Bone marrow (tissue), 2 donors: ENCODE measurements at regions not wholly inside any gene's neighbourhood (a gene's known extent, or its start where the extent isn't known, plus 50 kb on each side); places are given as distances from the start of the nearest gene placed in this dataset.
"Not testable (repeated sequence)": the region's sequence is repeated elsewhere in the genome, so short reads cannot be mapped to it uniquely, and the experiment has no call there.

Source experiments
- DNase-seq, 2 donors: peaks; one replicate each; lab custom pipeline; 2025; lab: John Stamatoyannopoulos, UW

DNA sequence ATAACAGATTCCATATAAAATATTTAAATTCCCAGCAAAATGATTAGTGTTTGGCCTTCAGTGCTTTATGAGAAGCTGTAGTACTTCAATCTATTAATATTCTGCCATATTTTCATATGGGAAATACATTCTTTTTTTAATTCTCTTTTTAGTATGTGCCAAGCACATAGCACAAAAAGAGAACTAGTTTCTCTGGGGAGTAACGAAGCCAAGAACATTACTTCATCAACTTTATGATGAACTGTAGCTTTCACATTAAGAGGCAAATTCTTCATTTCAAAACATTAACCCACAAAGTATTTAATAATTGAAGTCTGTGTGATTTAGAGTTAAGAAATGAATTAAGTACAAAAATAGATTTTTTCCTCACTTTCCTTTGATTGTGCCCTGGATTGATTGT is 281.0 kb upstream of the EYS start:
- DNase-seq, result no peak

DNA sequence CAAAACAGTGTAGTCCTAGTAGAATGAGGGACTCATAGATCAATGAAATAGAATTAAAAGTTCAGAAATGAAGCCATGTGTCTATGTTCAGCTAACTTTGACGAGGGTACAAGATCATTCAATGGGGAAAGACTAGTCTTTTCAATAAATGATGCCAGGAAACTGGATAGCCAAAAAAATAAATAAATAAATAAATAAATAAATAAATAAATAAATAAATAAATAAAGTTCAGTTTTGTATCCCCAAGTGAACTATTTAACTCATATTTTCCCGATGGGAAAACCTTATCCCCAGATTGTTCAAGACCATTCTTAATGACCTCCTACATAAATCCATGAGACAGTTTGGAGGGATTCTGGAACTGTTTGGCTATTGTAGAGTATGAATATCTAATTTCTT is 277.1 kb upstream of the EYS start:
- DNase-seq, result no peak

DNA sequence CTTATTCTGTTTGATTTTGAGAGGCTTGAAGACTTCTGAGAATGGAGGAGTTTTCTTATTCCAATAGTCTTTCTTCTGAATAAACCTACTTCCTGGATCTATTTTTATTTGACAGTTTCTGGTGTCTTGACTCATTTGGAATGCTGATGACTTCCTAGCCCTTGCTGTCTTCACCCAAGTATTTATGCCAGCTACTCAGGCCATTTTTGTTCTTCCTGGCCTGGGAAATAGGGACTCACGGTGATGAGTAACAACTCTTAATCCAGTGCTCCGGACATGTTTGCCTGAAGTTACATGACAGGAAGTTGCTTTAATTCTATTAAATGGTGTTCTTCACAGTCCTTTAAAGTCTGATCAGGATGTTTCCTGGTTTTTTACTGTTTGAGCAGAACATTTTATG is 272.1 kb upstream of the EYS start:
- DNase-seq, result no peak

DNA sequence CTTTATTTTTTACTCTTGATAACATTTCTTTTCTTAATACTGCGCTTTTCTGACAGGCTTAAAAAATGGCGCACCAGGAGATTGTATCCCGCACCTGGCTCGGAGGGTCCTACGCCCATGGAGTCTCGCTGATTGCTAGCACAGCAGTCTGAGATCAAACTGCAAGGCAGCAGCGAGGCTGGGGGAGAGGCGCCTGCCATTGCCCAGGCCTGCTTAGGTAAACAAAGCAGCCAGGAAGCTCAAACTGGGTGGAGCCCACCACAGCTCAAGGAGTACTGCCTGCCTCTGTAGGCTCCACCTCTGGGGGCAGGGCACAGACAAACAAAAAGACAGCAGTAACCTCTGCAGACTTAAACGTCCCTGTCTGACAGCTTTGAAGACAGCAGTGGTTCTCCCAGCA is 264.2 kb upstream of the EYS start:
- DNase-seq, result not testable (repeated sequence)

DNA sequence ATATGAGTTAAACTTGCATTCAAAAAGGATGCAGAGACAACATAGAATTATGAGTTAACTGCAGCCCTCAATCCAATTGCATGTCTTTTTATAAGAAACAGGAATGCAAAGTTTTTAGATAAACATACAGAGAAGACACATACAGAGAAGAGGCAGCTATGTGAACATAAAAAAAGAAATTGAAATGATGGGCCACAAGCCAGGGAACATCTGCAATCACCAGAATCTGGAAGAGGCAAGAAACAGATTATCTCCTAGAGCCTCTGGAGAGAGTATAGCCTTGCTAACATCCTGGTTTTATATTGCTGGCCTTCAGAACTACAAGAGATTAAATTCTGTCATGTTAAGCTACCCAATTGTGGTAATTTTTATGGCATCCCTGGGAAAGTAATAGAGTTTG is 257.2 kb upstream of the EYS start:
- no peak for DNase-seq

DNA sequence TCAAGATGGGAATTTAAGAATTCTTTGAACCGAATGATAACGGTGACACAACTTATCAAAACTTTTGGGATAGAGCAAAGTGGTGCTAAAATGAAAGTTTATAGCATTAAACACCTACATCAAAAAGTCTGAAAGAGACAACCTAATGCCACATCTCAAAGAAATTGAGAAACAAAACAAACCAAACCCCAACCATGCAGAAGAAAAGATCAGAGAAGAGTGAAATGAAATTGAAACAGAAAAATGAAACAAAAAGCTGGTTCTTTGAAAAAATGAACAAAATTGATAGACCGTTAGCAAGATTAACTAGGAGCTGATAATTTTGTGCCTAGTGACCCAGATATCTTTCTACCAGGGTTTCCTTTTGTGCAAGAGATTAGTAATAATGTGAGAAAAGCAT is 248.0 kb upstream of the EYS start:
- no peak for DNase-seq

DNA sequence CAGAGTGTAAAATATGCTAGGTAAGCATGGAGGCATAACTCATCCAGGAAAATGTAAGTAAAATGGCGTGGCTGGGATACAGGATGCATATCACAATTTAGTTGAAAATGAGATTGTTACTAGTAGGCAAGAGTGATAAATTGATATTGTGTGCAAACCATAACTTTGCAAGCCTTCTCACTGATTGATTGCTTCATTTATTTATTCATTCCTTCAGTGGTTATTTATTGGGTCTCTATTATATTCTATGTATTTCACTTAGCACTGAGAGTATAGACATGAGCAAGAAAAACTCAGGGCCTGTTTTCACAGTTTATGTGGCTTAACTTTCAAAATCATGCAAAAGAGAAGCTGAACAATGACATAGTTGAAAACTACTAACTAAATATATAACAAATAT is 241.0 kb upstream of the EYS start:
- no peak for DNase-seq

DNA sequence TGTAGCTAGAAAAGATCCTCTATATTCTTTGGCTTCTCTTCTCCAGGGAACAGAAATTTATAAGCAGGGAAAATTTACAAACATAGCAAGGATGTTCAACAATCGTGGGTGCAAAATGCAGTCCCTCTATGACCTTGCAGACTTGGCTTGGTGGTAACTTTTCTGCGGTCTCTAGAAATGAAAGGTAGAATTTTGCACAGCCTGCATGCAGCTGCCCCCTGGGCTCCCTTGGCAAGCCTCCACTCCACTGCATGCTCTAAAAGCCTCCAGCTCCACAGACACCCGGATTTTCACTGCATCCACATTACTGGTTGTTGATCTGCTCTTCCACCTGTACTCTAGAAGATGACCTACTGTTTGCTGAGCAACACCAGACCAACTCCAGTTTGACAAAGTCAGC is 236.5 kb upstream of the EYS start:
- DNase-seq, result no peak

DNA sequence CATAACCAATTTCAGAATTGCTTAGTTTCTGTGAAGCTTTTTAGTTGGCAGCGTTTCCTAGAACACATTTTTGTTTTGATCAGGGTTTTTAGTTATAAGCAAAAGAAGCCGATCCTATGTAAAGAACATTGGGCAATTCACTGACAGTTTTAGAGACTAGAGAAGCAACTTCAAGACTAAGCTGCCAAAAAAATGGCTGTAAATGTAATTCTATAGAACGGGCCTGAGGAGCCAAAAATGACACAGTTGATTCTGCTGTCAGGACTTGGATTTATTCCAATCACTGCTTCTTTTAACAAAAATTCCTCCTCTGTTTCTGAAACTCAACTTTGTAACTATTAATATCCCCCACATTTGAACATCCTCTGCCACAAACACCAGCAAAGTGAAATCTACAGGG is 236.0 kb upstream of the EYS start:
- DNase-seq, result no peak

DNA sequence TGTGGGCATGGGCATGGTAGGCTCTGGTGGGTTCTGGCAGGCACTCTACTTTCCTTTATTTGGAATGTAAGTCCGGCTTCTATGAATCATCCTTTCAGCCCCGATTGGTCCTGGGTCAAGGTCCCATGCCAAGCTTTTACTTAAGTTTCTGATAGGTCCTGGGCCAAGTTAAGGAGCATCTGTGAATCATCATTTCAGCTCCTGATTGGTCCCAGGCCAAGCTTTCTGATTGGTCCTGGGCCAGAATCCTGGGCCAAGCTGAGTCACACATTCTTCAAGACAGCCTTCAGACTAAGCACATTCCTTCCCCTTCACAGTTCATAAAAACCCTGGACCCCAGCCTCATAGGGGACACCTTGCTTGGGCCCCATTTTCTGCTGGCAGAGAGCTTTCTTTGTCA is 231.0 kb upstream of the EYS start:
- DNase-seq, result no peak

DNA sequence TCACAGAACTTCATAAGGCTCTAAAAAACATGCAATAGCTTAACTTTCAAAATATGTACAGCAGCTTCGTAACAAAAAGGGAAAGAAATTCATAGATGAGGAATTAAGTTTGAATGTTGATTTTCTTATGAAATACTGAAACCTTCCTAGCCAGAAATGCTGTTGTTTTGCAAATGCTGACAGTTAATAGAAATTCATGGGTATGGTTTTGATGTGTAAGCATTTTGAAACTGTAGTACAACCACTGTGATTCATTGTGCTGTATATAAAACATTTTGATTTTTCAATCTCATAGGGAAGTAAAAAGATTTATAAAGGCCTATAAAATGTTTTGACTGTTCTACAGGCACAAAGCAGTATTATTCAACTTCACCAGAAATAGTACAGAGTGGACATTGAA is 228.4 kb upstream of the EYS start:
- DNase-seq, result no peak

DNA sequence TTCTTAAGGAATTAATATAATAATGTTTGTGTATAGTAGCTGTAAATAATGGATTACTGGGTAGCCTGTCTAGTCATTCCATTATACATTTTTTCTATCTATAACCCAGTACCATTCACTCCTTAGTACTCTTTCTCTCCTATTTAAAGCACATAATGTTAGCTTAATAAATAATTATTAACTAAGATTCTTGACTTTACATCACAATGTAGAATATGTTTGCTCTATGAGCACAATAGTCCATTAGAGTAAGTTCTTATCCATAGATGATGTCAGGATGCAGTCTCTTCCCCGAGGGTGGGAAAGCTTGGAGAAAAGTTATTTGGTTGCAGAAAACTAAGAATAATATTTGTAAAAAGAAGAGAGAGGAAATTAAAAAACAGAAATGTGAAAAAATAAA is 226.4 kb upstream of the EYS start:
- no peak for DNase-seq

DNA sequence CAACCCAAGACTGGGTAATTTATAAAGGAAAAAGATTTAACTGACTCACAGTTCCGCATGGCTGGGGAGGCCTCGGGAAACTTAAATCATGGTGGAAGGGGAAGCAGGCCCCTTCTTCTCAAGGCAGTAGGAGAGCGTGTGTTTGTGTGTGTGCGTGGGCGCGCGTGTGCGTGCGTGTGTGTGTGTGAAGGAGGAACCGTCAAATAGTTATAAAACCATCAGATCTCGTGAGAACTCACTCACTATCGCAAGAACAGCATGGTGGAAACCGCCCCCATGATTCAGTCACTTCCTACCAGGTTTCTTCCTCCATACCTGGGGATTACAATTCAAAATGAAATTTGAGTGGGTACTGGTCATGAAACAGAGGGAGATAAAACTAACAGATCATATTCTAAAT is 220.1 kb upstream of the EYS start:
- no peak for DNase-seq

DNA sequence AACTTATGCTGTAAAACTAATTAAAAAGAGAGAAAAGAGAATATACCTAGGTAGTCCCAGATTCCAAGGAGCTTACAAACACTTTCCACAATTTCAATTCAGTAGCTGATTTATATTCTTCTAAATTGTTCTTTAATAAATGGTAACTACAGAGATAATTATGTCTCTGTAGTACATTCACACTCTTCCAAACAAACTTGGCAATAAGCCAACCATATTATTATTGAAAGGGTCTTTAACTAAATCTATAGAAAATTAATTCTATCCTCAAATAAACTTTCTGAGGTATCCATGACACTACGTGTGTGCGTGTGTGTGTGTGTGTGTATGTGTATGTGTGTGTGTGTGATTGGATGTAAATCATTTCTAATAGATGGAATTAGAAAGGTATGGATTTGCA is 217.4 kb upstream of the EYS start:
- no peak for DNase-seq

DNA sequence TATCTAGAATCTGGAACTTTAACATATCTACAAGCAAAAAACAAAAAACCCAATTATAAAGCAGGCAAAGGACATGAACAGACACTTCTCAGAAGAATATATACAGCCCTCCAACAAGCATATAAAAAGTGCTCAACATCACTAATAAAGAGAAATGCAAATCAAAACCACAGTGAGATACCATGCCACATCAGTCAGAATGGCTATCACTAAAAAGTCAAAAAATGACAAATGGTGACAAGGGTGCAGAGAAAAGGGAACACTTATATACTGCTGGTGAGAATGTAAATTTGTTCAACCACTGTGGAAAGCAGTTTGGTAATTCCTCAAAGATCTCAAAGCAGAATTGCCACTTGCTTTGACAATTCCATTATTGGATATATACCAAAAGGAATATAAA is 215.0 kb upstream of the EYS start:
- DNase-seq, result no peak

DNA sequence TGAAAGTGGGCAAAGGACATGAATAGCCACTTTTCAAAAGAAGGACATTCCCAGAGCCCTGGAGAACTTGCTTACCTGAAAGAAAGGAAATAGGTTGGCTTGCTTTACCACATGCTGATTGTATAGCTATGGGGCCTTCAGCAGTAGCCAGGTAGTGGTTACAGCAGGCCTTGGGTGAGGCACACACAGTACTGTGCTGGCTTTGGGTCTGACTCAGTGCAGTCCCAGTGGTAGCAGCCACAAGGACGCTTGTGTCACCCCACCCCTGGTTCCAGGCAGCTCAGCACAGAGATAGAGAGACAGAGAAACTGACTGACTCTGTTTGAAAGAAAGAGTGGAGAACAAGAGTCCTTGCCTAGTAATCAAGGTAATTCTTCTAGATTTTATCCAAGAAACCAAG is 201.0 kb upstream of the EYS start:
- no peak for DNase-seq

DNA sequence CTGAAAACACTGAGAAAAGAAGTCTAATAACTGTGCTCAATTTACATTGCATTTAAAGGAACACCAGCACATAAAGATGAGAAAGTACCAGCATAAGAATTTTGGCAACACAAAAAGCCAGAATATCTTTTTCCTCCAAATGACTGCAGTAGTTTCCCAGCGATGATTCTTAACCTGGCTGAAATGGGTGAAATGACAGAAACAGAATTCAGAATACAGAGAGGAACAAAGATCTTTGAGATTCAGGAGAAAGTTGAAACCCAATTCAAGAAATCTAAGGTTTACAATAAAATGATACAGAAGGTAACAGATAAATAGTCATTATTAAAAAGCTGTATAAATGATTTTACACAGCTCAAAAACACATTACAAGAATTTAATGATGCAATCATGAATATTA is 197.0 kb upstream of the EYS start:
- no peak for DNase-seq

DNA sequence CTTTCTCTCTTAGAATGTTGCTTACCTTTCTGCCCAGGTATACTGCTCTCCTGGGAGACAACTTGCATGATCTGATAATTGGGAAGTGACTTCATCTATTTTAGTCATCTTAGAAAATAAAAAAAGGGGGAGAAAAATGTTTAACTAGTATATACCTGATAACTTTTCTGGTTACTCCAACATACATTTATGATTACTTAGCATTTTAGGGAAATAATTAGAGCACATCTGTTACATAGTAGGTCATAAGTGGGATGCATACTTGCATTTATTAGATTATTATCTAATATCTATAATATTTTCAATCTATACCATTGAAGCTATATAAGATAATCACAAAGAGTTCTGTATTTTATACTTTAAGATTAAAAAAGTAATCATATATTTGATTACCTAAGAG is 193.9 kb upstream of the EYS start:
- no peak for DNase-seq

DNA sequence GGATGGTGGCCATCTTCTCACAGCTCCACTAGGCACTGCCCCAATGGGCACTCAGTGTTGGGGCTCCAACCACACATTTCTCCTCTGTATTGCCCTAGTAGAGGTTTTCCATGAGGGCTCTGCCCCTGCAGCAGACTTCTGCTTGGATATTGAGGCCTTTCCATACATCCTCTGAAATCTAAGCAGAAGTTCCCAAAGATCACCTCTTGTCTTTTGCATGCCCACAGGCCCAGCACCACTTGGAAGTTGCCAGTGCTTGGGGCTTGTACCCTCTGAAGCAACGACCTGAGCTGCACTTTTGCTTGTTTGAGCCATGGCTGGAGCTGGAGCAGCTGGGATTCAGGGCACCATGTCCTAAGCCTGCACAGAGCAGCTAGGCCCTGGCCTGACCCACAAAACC is 189.1 kb upstream of the EYS start:
- DNase-seq, result no peak

DNA sequence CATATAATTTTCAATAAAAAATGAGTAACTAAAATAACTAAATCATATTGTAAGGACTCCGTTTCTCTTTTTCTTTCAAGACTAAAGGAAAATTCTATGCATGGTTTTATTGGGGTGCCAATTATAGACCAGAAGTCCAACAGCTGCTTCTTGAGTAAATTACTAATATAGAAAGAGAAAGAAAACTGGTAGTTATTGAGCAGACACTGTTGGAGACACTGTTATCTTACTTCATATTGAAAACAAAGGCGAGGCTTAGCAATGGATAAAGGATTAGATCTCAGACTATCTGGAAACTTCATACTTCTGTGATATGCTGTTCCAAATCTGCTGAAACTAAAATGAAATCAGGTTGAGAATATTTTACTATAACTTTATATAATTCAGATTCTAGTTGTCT is 169.6 kb upstream of the EYS start:
- DNase-seq, result no peak

DNA sequence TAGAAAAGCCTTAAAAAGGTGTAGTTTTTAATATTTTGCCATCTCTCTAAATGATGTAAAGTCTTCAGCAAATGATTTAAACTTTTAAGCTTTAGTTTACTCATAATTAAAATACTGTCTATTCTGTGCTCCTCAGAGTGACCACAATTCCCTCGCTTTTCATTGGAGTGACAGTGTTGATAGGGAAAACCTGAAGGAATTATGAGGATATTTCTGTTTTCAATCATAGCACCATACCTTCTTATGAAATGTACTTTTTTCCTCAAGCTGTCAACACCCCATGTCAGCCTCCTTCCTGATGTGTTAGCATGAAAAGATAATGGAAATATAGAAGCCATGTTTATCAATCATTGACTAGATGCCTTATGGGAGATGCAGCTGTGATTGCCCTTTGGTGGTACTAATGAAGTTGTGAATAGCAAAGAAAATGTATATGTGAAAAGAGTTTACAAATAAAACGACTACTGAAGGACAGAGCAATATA is 145.4 kb upstream of the EYS start:
- no peak for DNase-seq

DNA sequence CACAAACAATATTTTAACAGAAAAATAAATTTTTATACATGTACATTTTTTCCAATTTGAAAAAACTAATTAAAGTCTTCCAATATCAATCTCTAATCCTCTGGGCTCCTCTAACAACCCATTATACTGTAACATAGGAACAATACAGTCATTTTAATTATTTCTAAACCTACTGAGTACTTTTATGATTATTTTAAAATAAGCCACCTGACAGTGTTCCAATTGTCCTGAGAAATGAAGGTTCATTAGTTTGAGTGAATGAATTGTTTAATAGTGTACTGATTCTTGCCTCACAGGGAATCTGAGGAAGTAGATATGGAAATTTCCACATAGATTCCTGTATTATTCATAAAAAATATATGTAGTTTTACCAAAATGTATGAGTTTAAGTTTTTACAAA is 123.1 kb upstream of the EYS start:
- DNase-seq, result no peak

DNA sequence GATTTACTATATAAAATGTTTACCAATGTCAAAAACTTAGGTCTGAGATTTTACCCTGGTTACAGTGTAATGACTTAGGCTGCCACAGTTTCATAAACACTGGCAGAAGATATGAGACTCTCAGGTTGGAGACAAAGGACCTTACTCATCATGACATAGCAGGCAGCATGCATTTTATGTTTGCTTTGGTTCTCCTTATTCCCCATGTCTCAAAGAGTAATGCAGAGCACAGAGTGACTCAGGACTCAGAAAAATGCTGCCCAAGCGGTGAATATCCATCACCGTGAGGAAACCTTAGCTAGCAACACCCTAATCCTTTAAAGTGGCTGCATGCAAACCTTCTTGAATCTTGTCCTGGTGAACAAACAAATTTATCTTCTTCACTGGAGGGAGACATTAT is 112.1 kb upstream of the EYS start:
- no peak for DNase-seq

DNA sequence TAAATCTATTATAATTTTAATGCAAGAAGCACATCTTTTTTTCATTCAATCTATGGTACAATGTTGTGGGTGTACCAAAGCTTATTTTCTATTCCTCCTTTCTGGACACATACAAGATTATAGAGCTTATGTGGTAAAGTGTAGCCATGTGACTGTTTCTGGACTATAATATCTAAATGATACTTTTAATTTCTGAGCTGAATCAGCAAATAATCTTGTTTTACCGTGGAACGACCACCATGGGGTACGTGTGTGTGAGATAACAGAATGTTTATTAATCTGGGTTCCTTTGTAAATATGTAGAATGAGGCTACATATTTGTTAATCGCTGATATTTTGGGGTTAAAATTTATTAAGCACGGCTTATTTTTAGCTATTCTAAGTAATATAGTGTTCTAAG is 111.5 kb upstream of the EYS start:
- DNase-seq, result no peak

DNA sequence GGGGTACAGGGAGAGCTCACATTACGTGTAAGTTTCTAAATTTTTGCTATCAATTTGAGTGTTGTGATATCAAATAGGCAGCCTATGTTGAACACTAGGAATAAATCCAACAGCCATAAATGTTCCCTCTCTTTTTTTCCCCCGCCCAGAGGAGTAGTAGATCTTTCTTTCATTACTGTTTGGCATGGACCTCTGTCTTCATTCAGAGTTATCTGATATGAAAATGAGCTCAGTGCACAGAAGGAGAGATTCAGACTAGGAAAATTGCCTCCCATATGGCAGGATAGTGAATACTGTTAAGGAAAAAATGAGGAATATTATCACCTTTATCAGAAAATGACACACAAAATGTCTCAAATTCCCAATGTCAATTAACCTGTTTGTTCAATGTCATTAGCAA is 110.0 kb upstream of the EYS start:
- DNase-seq, result no peak
